H1 (cell line): ENCODE measurements at regions not wholly inside any gene's neighbourhood (a gene's known extent, or its start where the extent isn't known, plus 50 kb on each side); places are given as distances from the start of the nearest gene placed in this dataset.

ENCODE experiments used
- CTCF ChIA-PET: fragments of 300-600 bp; sonication (Branson Sonifier 250); formaldehyde crosslinking; loops from one replicate; lab custom pipeline; 2021; ENCODE audit not compliant: partially characterized antibody; lab: Charles Lee
- POLR2A ChIA-PET: fragments of 300-600 bp; sonication (Branson Sonifier 250); formaldehyde crosslinking; loops from one replicate; lab custom pipeline; 2021; ENCODE audit warnings: inconsistent platforms; ENCODE audit not compliant: partially characterized antibody; lab: Charles Lee
- DNase-seq, 2 experiments: peaks; one replicate each; pipeline versions ENCODE4 v3.0.0 to v3.0.0-alpha.2; 2010 to 2022; ENCODE audit warnings: low spot score in 2 of 2, low read depth in 1 of 2, mixed read lengths in 1 of 2
- FAIRE-seq: peaks from 2 replicates; lab custom pipeline; 2011; peaks lifted over from hg19 to GRCh38; lab: Jason Lieb, UNC
- H2AFZ ChIP-seq: 2 replicates; pipeline ENCODE4 v1.8.1; 2012; ENCODE audit warnings: low read length, inconsistent platforms
- H2AK5ac ChIP-seq: 2 replicates; pipeline ENCODE4 v1.6.1; 2013; ENCODE audit warnings: low read depth, low read length
- H2BK120ac ChIP-seq: replicated peaks from 2 replicates; pipeline ENCODE3; 2013; ENCODE audit warnings: low read depth, low read length, inconsistent platforms
- H2BK12ac ChIP-seq: 2 replicates; pipeline ENCODE4 v1.6.1; 2013; ENCODE audit warnings: low read depth, low read length
- H2BK15ac ChIP-seq: 2 replicates; pipeline ENCODE4 v1.6.1; 2013; ENCODE audit warnings: low read length
- H2BK20ac ChIP-seq: 2 replicates; pipeline ENCODE4 v1.6.1; 2013; ENCODE audit warnings: low read length
- H2BK5ac ChIP-seq: 2 replicates; pipeline ENCODE4 v1.6.1; 2013; ENCODE audit warnings: low read depth, low read length
- H3K14ac ChIP-seq: 2 replicates; pipeline ENCODE4 v1.6.1; 2013; ENCODE audit warnings: inconsistent platforms; ENCODE audit not compliant: insufficient read length
- H3K18ac ChIP-seq: 2 replicates; pipeline ENCODE4 v1.6.1; 2013; ENCODE audit warnings: low read length; ENCODE audit errors: extremely low read depth
- H3K23ac ChIP-seq: 2 replicates; pipeline ENCODE4 v1.6.1; 2013; ENCODE audit warnings: inconsistent platforms; ENCODE audit not compliant: insufficient read length
- H3K23me2 ChIP-seq: 2 replicates; pipeline ENCODE4 v1.6.1; 2013; ENCODE audit warnings: low read depth, low read length
- H3K27ac ChIP-seq: 2 replicates; pipeline ENCODE4 v1.6.1; 2011; ENCODE audit warnings: low read depth, low read length, inconsistent platforms
- H3K27me3 ChIP-seq, 4 experiments: replicated peaks in 1 of 4; 1 replicate in 1 of 4; 2 replicates in 3 of 4; pipeline versions ENCODE4 v1.6.1 to v1.8.1; 2011 to 2013; ENCODE audit warnings: low read length in 3 of 4, mild to moderate bottlenecking in 3 of 4, inconsistent platforms in 2 of 4, mixed read lengths in 2 of 4, moderate library complexity in 1 of 4; ENCODE audit not compliant: control insufficient read depth in 3 of 4, insufficient read depth in 3 of 4; ENCODE audit errors: extremely low read depth in 1 of 4
- H3K36me3 ChIP-seq, 4 experiments: 2 replicates each; pipeline versions ENCODE4 v1.6.1 to v1.8.1; 2011 to 2013; ENCODE audit warnings: mild to moderate bottlenecking in 4 of 4, low read length in 3 of 4, moderate library complexity in 2 of 4, control low read depth in 1 of 4, inconsistent platforms in 1 of 4; ENCODE audit not compliant: insufficient read depth in 4 of 4, control insufficient read depth in 2 of 4
- H3K4ac ChIP-seq: replicated peaks from 2 replicates; pipeline ENCODE3; 2013; ENCODE audit warnings: low read length, low read depth, mixed read lengths, inconsistent platforms; ENCODE audit not compliant: insufficient read length
- H3K4me1 ChIP-seq, 4 experiments: replicated peaks in 1 of 4; 1 replicate in 1 of 4; 2 replicates in 3 of 4; pipeline versions ENCODE4 v1.6.1 to v1.8.1; 2011 to 2013; ENCODE audit warnings: low read length in 3 of 4, inconsistent platforms in 2 of 4, mixed read lengths in 1 of 4; ENCODE audit not compliant: insufficient read depth in 4 of 4, control insufficient read depth in 3 of 4
- H3K4me2 ChIP-seq, 2 experiments: 2 replicates each; pipeline versions ENCODE4 v1.6.1 to v1.8.1; 2011 to 2013; ENCODE audit warnings: low read depth in 2 of 2, low read length in 2 of 2, control low read depth in 1 of 2, inconsistent platforms in 1 of 2, mild to moderate bottlenecking in 1 of 2; ENCODE audit not compliant: insufficient read depth in 1 of 2
- H3K4me3 ChIP-seq, 4 experiments: fragments of 200-600, 300-600 bp in 1 of 4; sonication (generic), shearing (Covaris generic), sonication (Bioruptor Twin) in 1 of 4; 2 replicates each; pipeline versions ENCODE4 v1.5.1 to v1.8.1; 2011 to 2016; ENCODE audit warnings: low read length in 4 of 4, low read depth in 3 of 4, control low read depth in 2 of 4, inconsistent platforms in 2 of 4, mild to moderate bottlenecking in 2 of 4, mixed read lengths in 1 of 4, moderate library complexity in 1 of 4; ENCODE audit not compliant: insufficient read depth in 2 of 4; ENCODE audit errors: extremely low read depth in 1 of 4
- H3K56ac ChIP-seq: replicated peaks from 2 replicates; pipeline ENCODE3; 2013; ENCODE audit warnings: low read depth, mild to moderate bottlenecking, mixed read lengths, low read length, inconsistent platforms; ENCODE audit not compliant: insufficient read length
- H3K79me1 ChIP-seq: 2 replicates; pipeline ENCODE4 v1.6.1; 2013; ENCODE audit warnings: low read depth, low read length, control low read depth
- H3K79me2 ChIP-seq, 2 experiments: 2 replicates each; pipeline versions ENCODE4 v1.6.1 to v1.8.1; 2012 to 2013; ENCODE audit warnings: low read length in 2 of 2, mild to moderate bottlenecking in 2 of 2, inconsistent platforms in 1 of 2; ENCODE audit not compliant: insufficient read depth in 2 of 2, control insufficient read depth in 1 of 2
- H3K9ac ChIP-seq, 4 experiments: replicated peaks in 1 of 4; 1 replicate in 1 of 4; 2 replicates in 3 of 4; pipeline versions ENCODE4 v1.6.1 to v1.8.1; 2011 to 2013; ENCODE audit warnings: low read depth in 3 of 4, low read length in 3 of 4, control low read depth in 2 of 4, mild to moderate bottlenecking in 2 of 4, moderate library complexity in 2 of 4, inconsistent platforms in 1 of 4; ENCODE audit errors: extremely low read depth in 1 of 4
- H3K9me3 ChIP-seq, 2 experiments: 2 replicates each; pipeline versions ENCODE4 v1.6.1 to v1.8.1; 2012 to 2013; ENCODE audit warnings: mild to moderate bottlenecking in 2 of 2, moderate library complexity in 2 of 2, control low read depth in 1 of 2, inconsistent platforms in 1 of 2, low read depth in 1 of 2, low read length in 1 of 2, mixed read lengths in 1 of 2; ENCODE audit not compliant: insufficient read depth in 2 of 2
- H4K20me1 ChIP-seq, 2 experiments: replicated peaks in 1 of 2; 2 replicates each; pipeline versions ENCODE3 to v1.8.1; 2011 to 2013; ENCODE audit warnings: inconsistent platforms in 2 of 2, low read length in 2 of 2, mild to moderate bottlenecking in 1 of 2; ENCODE audit not compliant: insufficient read depth in 2 of 2, control insufficient read depth in 1 of 2
- H4K5ac ChIP-seq: 2 replicates; pipeline ENCODE4 v1.6.1; 2013; ENCODE audit warnings: low read length, low read depth, mixed read lengths, inconsistent platforms; ENCODE audit not compliant: insufficient read length
- H4K8ac ChIP-seq: 2 replicates; pipeline ENCODE4 v1.8.0; 2013; ENCODE audit warnings: mild to moderate bottlenecking, moderate library complexity, low read length, inconsistent platforms; ENCODE audit not compliant: insufficient read depth; ENCODE audit errors: extremely low read depth
- H4K91ac ChIP-seq: replicated peaks from 2 replicates; pipeline ENCODE3; 2013; ENCODE audit warnings: low read length, mixed read lengths, inconsistent platforms; ENCODE audit not compliant: insufficient read length
- CEBPB ChIP-seq: IDR thresholded peaks from 2 replicates; pipeline ENCODE4 v1.6.1; 2012; ENCODE audit warnings: low read depth, low read length
- EGR1 ChIP-seq: IDR thresholded peaks from 2 replicates; pipeline ENCODE4 v1.6.1; 2011; ENCODE audit warnings: low read depth, low read length, borderline replicate concordance
- GABPA ChIP-seq: IDR thresholded peaks from 2 replicates; pipeline ENCODE4 v1.6.1; 2011; ENCODE audit warnings: mild to moderate bottlenecking, low read length, moderate library complexity, borderline replicate concordance; ENCODE audit not compliant: insufficient read depth
- KDM5A ChIP-seq: fragments of 200-600 bp; IDR thresholded peaks from 2 replicates; pipeline ENCODE4 v1.7.1; 2012; ENCODE audit warnings: mild to moderate bottlenecking, low read length, inconsistent platforms, mixed read lengths
- MAFK ChIP-seq: IDR thresholded peaks from 2 replicates; pipeline ENCODE4 v1.6.1; 2012; ENCODE audit warnings: low read depth, mild to moderate bottlenecking, improper control_type of control experiment, low read length
- NANOG ChIP-seq: IDR thresholded peaks from 2 replicates; pipeline ENCODE4 v1.6.1; 2011; ENCODE audit warnings: low read length, low read depth, mild to moderate bottlenecking, inconsistent platforms; ENCODE audit not compliant: insufficient read depth, poor library complexity, severe bottlenecking
- POLR2A ChIP-seq, 2 experiments: IDR thresholded peaks; 1 replicate in 1 of 2; 2 replicates in 1 of 2; pipeline ENCODE4 v1.6.1; 2011; ENCODE audit warnings: low read depth in 2 of 2, low read length in 2 of 2, mild to moderate bottlenecking in 2 of 2; ENCODE audit errors: control extremely low read depth in 1 of 2
- RBBP5 ChIP-seq: IDR thresholded peaks from 2 replicates; pipeline ENCODE4 v1.7.1; 2012; ENCODE audit warnings: low read depth, mild to moderate bottlenecking, inconsistent platforms, low read length, moderate library complexity, borderline replicate concordance
- YY1 ChIP-seq: IDR thresholded peaks from 2 replicates; pipeline ENCODE4 v1.6.1; 2011; ENCODE audit warnings: low read depth, mild to moderate bottlenecking, low read length
- WGBS, 2 experiments: shearing (Covaris generic) in 1 of 2; methylation state at CpG; one replicate each; pipeline versions ENCODE4 v1.1.6 to v1.1.7; 2013 to 2015; ENCODE audit warnings: low lambda C conversion rate in 2 of 2, mixed read lengths in 2 of 2, inconsistent platforms in 1 of 2, low coverage in 1 of 2, missing lambda C conversion rate in 1 of 2; ENCODE audit not compliant: insufficient replicate concordance in 2 of 2, insufficient coverage in 1 of 2, insufficient read length in 1 of 2; ENCODE audit errors: extremely low coverage in 1 of 2, missing lambda C conversion rate in 1 of 2; 5-methylcytosine and 5-hydroxymethylcytosine counted together

GRCh38 chr9:104263942-104264341, 169.8 kb downstream of the SMC2 start:
- no peak overlapping the region for H2BK120ac ChIP-seq
- no peak overlapping the region for H2AFZ ChIP-seq
- no peak overlapping the region for H2BK12ac ChIP-seq
- H3K23ac ChIP-seq = no peak overlapping the region
- no peak overlapping the region for H4K5ac ChIP-seq
- no peak overlapping the region for H3K9ac ChIP-seq
- no peaks in the 10 kb centered on the region for H4K20me1 ChIP-seq
- H3K4me2 ChIP-seq = no peak overlapping the region
- FAIRE-seq (no peak), DNase-seq (no peak)
- H3K56ac ChIP-seq = no peak overlapping the region
- 100% methylated on average over 2 of the region's 2 CpGs; no CpG with 5 or more reads in 1 of the 2 experiments for WGBS, 2 experiments
- no peak overlapping the region for H2BK5ac ChIP-seq
- H3K23me2 ChIP-seq = no peaks in the 10 kb centered on the region
- CTCF ChIA-PET = no interaction called here
- H3K18ac ChIP-seq = no peak overlapping the region
- H4K91ac ChIP-seq = no peak overlapping the region
- no peaks in the 10 kb centered on the region for H3K79me2 ChIP-seq
- no peak overlapping the region for H3K4me3 ChIP-seq
- POLR2A ChIA-PET = no interaction called here
- H3K4ac ChIP-seq = no peak overlapping the region
- H2BK20ac ChIP-seq = no peak overlapping the region
- H3K36me3 ChIP-seq = no peaks in the 10 kb centered on the region
- no peak overlapping the region for H3K14ac ChIP-seq
- no peaks in the 10 kb centered on the region for H3K27me3 ChIP-seq
- no peak overlapping the region for H4K8ac ChIP-seq
- H3K4me1 ChIP-seq = peaks cover 0 to 18% (median 0%) of the 10 kb centered on the region in 4 experiments; a peak in 1 of 7 replicates
- no peak overlapping the region for H3K27ac ChIP-seq
- no peaks in the 10 kb centered on the region for H3K79me1 ChIP-seq
- H3K9me3 ChIP-seq = 0 out of 4 replicates have a peak, but pooled peaks cover 0 to 2% of the 10 kb centered on the region in 2 experiments
- H2AK5ac ChIP-seq = no peak overlapping the region
- H2BK15ac ChIP-seq = no peak overlapping the region
- TF ChIP-seq EGR1 (no peak), RBBP5 (no peak), YY1 (no peak), CEBPB (no peak), GABPA (no peak), KDM5A (no peak), MAFK (no peak), NANOG (no peak), POLR2A (IDR thresholded peaks at IDR 0.05; ENCODE audit: control extremely low read depth in 1 of 2, low read depth in 2 of 2, low read length in 2 of 2) (no peak)
